ENCODE measurements at regions not wholly inside any gene's neighbourhood (a gene's known extent, or its start where the extent isn't known, plus 50 kb on each side); places are given as distances from the start of the nearest gene placed in this dataset.
"Not testable (repeated sequence)": the region's sequence is repeated elsewhere in the genome, so short reads cannot be mapped to it uniquely, and the experiment has no call there.

DNA sequence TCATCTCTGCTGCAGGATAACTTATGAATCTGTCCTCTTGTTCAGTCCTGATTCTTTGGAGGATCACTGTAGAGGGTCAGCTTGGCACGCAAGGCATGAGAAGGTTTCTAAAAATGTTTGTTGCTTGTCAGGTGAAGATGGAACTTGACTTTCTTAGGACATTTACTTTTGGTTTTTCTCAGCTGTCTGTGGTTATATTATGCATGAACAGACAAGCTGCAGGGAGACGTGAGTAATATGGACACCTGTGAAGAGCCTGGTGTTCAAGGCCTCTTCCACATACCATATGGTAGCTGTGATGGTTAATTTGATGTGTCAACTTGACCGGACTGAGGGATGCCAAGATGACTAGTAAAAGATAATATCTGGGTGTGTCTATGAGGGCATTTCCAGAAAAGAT lies 270.2 kb upstream of the CPHXL start:
- no peak for DNase-seq (ENCODE audit: low spot score)

DNA sequence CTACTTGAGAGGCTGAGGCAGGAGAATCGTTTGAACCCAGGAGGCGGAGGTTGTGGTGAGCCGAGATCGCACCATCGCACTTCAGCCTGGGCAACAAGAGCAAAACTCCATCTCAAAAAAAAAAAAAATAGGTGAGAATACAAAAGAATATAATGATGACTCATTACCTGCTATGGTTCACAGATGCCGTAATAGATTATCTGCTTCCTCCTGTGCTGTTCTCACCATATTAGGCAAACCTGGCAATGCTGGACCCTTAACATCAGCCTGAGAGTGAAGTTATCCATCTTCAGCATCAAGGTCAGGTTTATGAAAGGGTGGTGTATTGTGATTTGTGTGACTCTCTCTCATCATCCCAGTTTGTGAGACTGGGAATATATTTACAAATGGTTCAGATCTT lies 271.3 kb upstream of the CPHXL start:
- no peak for DNase-seq (ENCODE audit: low spot score)

- no peak for DNase-seq (ENCODE audit: low spot score)
Observed at GRCh38 chr16:76007645-76008044, 269.6 kb upstream of the CNTNAP4 start.

- no peak for DNase-seq (ENCODE audit: low spot score)
Observed at GRCh38 chr16:76023835-76024234, 253.4 kb upstream of the CNTNAP4 start.

DNA sequence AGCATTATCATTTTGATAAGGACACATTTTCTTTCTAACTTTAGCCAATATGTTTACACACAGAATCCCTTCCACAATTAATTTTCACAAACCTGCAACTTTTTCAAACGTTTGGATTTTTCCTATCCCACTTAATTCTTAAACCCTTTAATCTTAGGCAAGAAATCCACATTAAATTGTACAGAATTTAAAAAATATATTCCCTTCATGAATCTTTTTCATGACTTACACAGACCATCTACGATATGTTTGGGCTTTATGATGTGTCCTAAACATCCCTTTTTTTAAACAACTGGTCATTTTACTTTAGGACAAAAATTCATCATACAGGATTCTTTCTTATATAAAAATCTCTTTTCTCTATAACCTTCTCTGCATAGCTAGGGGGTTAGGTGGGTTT lies 241.5 kb upstream of the CNTNAP4 start:
- no peak for DNase-seq (ENCODE audit: low spot score)

DNA sequence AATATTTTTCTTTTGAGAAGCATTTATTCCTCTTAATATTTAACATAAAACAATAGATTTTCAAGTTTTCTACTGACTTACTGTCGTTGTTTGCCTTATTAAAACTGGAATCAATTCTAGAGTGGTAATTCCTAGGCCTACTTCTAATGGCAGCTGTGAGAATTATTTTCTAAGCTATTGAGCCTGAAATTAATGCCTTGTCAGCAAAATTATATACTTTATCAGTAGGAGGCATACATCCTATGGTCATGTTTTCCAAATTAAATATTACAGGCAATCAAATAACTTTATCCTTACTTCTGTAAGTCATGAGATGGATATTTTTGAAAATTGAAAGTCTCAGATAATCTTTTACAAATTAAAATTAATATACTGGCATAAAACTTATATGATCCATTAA lies 239.1 kb upstream of the CNTNAP4 start:
- no peak for DNase-seq (ENCODE audit: low spot score)

DNA sequence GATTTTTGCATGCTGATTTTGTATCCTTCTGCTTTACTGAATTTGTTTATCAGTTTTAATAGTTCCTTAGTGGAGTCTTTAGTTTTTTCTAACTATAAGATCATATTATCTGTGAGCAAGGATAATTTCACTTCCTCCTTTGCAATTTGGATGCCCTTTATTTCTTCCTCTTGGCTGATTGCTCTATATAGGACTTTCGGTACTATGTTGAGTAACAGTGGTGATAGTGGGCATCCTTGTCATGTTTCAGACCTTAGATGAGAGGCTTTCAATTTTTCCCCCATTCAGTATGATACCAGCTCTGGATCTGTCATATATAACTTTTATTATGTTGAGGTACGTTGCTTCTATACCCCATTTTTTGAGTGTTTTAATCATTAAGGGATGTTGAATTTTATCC lies 224.5 kb upstream of the CNTNAP4 start:
- DNase-seq (ENCODE audit: low spot score) = no peak

GRCh38 chr16:76059186-76059585 lies 218.0 kb upstream of the CNTNAP4 start:
- DNase-seq (ENCODE audit: low spot score) = no peak

DNA sequence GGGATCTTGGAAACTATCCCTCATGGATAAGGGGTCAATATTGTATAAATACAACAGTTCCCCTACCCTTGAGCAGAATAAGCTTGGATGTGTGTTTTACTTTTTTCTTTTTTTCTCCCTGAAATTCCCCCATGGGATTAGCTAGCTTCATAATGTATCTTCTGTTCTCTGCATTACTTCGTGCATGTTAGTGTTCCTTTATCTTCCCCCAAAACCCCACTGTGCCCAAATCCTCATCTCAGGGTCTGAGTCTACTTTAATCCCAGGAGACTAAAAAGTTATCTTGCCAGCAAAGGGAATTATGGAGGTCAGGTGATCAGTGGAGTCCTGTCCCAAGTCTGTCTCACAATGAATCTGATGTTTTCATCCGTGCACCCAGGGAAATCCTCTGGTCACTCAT lies 217.5 kb upstream of the CNTNAP4 start:
- no peak for DNase-seq (ENCODE audit: low spot score)

GRCh38 chr16:76071690-76072089 lies 205.5 kb upstream of the CNTNAP4 start:
- DNase-seq (ENCODE audit: low spot score) = no peak

- DNase-seq (ENCODE audit: low spot score) = no peak
Observed at GRCh38 chr16:76081967-76082366, 195.2 kb upstream of the CNTNAP4 start.

- DNase-seq (ENCODE audit: low spot score) = no peak
Observed at GRCh38 chr16:76106647-76107046, 170.6 kb upstream of the CNTNAP4 start.

- DNase-seq (ENCODE audit: low spot score) = no peak
Observed at GRCh38 chr16:76108460-76108859, 168.7 kb upstream of the CNTNAP4 start.

DNA sequence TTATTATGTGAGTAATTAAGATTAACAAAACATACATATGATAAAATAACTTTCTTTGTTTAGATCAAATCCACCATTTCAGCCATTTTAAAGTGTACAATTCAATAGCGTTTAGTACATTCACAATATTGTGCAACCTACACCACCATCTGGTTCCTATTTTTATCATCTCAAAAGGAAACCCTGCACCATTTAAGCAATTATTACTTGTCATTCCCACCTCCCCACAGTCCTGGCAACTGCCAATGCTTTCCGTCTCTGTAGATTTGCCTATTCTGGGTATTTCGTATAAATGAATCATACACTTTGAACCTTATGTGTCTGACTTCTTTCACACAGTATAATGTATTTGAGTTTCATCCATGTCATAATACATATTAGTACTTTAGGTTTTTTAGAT lies 162.5 kb upstream of the CNTNAP4 start:
- DNase-seq (ENCODE audit: low spot score) = no peak

GRCh38 chr16:76118344-76118743 lies 158.9 kb upstream of the CNTNAP4 start:
- no peak for DNase-seq (ENCODE audit: low spot score)

DNA sequence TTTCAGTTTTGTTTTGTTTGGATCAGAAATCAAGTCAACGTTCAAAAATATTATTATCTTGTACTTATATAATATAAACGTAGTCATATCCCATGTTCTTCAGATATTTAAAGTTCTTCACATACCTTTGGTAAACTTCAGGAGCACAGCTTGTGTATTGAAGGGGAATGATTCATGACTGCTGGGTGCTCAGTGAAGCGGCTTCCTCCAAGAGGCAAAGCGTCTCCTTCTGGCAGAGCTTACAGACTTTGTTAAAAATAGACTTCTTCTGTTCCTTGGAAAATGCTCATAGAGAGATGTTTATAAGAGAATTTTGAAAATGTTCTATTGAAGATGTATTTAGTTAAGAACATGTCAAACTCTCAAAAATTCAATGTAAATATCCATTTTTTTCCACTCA lies 155.6 kb upstream of the CNTNAP4 start:
- DNase-seq (ENCODE audit: low spot score) = no peak

DNA sequence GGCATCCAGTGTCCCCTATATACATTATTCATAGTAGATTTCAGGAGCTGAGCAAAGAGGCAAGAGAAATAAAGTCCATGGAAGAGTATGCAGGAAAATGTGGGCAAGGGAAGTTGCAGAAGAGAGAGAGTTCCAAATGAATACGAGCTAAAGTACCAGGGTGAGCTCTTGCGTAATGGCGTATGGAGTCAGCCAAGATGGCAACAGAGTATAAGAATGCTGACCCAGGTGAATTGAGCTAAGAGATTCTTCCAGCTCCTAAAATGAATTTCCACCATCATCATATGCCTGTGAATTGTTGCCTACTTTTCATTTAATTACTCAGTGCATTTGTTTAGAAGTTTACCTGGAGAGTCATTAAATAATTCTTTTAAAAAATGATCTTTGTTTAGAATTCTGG lies 153.2 kb upstream of the CNTNAP4 start:
- no peak for DNase-seq (ENCODE audit: low spot score)

DNA sequence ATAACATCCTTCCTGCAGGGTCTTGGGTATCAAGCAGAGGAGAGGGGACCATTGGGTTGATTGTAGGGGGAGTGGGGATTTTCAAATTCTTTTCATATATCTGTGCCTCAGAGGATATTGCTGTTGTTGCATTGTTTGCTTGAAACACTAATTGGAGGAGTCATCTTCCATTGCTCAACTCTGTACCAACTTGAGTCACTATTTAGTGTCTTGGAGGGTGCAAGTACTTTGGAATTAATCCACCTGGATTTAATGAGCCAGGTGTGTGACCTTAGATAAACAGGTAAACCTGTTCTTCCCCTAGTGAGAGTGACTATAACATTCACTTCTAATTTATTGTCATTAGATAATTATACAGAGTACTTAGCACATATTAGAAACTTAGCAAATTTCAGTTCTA lies 151.3 kb upstream of the CNTNAP4 start:
- no peak for DNase-seq (ENCODE audit: low spot score)

- not testable (repeated sequence) for DNase-seq (ENCODE audit: low spot score)
Observed at GRCh38 chr16:76138056-76138455, 139.1 kb upstream of the CNTNAP4 start.

DNA sequence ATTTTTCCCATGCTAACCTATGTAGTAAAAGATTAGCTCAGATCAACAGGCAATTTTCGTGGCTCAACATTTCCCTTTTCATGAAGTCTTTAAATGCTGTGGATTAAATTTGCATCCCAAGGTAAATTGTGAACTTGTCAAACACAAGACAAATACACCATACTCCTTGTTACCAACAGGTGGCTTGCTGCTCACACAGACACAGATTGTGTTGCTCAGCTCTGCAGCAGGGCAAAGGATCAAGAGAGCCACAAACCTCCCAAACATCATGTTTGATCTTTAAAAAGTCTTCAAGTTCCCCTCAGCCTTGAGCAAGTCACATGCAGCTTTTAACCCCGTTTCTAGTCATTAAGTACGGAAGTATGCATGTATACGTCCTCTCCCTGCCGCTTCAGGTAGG lies 119.6 kb upstream of the CNTNAP4 start:
- DNase-seq (ENCODE audit: low spot score) = no peak

DNA sequence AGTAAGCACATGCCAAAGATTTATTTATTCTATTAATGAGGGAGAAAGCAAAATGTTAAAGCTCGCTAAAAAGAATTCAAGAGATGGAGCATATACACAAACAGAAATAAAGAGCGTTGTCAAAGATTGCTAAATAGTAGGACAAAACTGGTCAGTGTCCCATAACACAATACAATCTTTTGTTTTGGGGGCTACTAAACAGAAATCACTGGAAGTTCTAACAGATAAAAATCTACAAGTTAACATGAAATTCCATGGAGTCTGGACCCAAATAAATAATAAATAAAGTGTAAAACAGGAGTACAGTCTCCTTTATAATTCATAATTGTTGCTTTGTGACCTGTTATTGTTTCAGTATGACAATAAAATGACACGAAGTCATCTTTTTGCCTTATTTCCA lies 115.2 kb upstream of the CNTNAP4 start:
- no peak for DNase-seq (ENCODE audit: low spot score)

DNA sequence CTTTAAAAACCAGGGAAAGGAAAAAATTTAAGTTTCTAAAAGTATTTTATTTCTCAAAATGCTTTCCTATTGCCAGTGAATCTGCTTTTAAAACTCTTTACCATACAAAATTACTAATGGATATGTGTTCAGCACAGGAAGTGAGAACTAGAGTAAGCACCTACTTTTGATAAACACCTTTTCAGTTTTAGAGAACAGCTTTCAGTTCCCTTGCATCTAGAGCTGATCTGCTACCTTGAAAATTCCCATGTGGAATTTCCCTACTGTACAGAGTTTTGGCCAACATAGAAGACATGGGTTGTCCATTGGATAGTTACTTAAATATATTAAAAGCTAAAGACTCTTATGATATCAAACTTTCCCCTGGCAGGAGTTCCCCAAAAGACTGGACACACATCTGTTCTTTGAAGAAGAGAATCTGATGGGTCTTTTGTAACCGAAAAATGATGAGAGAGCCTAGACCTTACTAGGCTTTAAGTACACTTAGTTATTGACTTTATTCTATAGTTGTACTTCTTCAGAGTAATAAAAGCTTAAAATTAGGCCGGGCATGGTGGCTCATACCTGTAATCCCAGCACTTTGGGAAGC lies 112.1 kb upstream of the CNTNAP4 start:
- no peak for DNase-seq (ENCODE audit: low spot score)

DNA sequence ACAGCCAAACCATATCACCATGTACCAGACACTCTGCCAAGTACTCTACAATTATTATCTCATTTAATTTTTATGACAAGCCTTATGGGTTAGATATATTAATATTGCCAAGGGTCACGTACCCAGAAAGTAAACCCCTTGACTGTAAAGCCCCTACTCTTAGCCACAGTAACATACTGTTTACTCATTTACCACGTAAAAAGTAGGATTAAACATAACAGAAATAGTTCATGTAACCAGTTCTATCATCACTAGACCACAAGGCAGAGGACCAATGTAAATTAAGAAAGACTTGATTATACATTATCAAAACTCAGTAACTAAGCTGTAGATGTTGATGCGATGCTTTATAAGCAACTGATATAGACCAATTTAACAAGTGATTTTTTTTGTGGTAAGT lies 101.5 kb upstream of the CNTNAP4 start:
- no peak for DNase-seq (ENCODE audit: low spot score)

- no peak for DNase-seq (ENCODE audit: low spot score)
Observed at GRCh38 chr16:76176153-76176552, 101.0 kb upstream of the CNTNAP4 start.

- no peak for DNase-seq (ENCODE audit: low spot score)
Observed at GRCh38 chr16:76176616-76177015, 100.6 kb upstream of the CNTNAP4 start.

Measured in AG08395 (cell line).